ENCODE measurements at regions not wholly inside any gene's neighbourhood (a gene's known extent, or its start where the extent isn't known, plus 50 kb on each side); places are given as distances from the start of the nearest gene placed in this dataset.

GRCh38 chr2:18495058-18495457 is 65.4 kb downstream of the RDH14 start:
- no peak for TF ChIP-seq CTCF (IDR thresholded peaks at IDR 0.05)
- no peak for TF ChIP-seq POLR2A (IDR thresholded peaks at IDR 0.05)

Data from esophagus squamous epithelium (tissue), 4 donors.